Gastrocnemius medialis (tissue), 4 donors: ENCODE measurements at regions not wholly inside any gene's neighbourhood (a gene's known extent, or its start where the extent isn't known, plus 50 kb on each side); places are given as distances from the start of the nearest gene placed in this dataset.

Source experiments
- ATAC-seq, 2 donors: fragments of 150-250 bp; one replicate each; pipeline ENCODE4 v1.9.1; 2016
- DNase-seq, 2 donors: peaks; one replicate each; pipeline ENCODE4 v3.0.0-alpha.2; 2019
- H3K27ac ChIP-seq, 4 donors: fragments of 200-600 bp; sonication (generic); 1 replicate in 1 of 4; 2 replicates in 3 of 4; pipeline ENCODE4 v1.5.1; 2016 to 2018; ENCODE audit warnings: mild to moderate bottlenecking in 2 of 4, moderate library complexity in 1 of 4
- H3K27me3 ChIP-seq, 3 donors: fragments of 200-600 bp; sonication (generic) in 2 of 3; 1 replicate in 1 of 3; 2 replicates in 2 of 3; pipeline versions ENCODE4 v1.5.1 to v1.6.0; 2016 to 2019; ENCODE audit warnings: mild to moderate bottlenecking in 1 of 3, moderate library complexity in 1 of 3
- H3K36me3 ChIP-seq, 2 donors: fragments of 200-600 bp; sonication (generic) in 1 of 2; one replicate each; pipeline ENCODE4 v1.5.1; 2017 to 2018
- H3K4me1 ChIP-seq, 2 donors: fragments of 200-600 bp; sonication (generic) in 1 of 2; one replicate each; pipeline ENCODE4 v1.5.1; 2016 to 2017; ENCODE audit warnings: mild to moderate bottlenecking in 2 of 2
- H3K4me3 ChIP-seq, 4 donors: fragments of 200-600 bp; sonication (generic) in 3 of 4; 1 replicate in 1 of 4; 2 replicates in 3 of 4; pipeline ENCODE4 v1.5.1; 2016 to 2019; ENCODE audit warnings: mild to moderate bottlenecking in 2 of 4
- H3K9me3 ChIP-seq, 3 donors: fragments of 200-600 bp; sonication (generic) in 2 of 3; 1 replicate in 1 of 3; 2 replicates in 2 of 3; pipeline ENCODE4 v1.5.1; 2016 to 2019
- POLR2A ChIP-seq, 2 donors: fragments of 450-650 bp; IDR thresholded peaks; one replicate each; pipeline ENCODE4 v1.6.1; 2017; ENCODE audit warnings: antibody characterized with exemption in 2 of 2, mild to moderate bottlenecking in 2 of 2, moderate library complexity in 2 of 2
- in situ Hi-C, 4 donors: fragments of 200-750 bp; cut with MboI; loops; one replicate each; pipeline versions ENCODE4 v1.15.0 to v1.8.0; 2017; ENCODE audit warnings: low sequenced_read_pairs in 4 of 4
- intact Hi-C: fragments of 100-400 bp; cut with DNase I; formaldehyde crosslinking; loops from one replicate; pipeline ENCODE4 v1.15.1; 2023; ENCODE audit warnings: low total_unique reads
- TF ChIP-seq, protein P1 (sequence below), 5 experiments: fragments of 450-650 bp in 3 of 5; fragments of 200-600 bp in 2 of 5; sonication (generic) in 2 of 5; IDR thresholded peaks in 4 of 5; conservative IDR thresholded peaks in 1 of 5; 1 replicate in 4 of 5; 2 replicates in 1 of 5; pipeline ENCODE4 v1.5.1; 2016 to 2019; ENCODE audit warnings: antibody characterized with exemption in 5 of 5, mild to moderate bottlenecking in 3 of 5, moderate library complexity in 3 of 5

GRCh38 chr13:89740994-89741685, 1606.3 kb upstream of the MIR17HG start:
- Histone ChIP-seq H3K36me3 (no peaks in the 10 kb centered on the region), H3K9me3 (no peaks in the 10 kb centered on the region), H3K4me1 (no peaks in the 10 kb centered on the region), H3K4me3 (no peak overlapping the region), H3K27ac (no peak overlapping the region), H3K27me3 (no peaks in the 10 kb centered on the region)
- ATAC-seq: no peak
- TF ChIP-seq, protein P1, sequence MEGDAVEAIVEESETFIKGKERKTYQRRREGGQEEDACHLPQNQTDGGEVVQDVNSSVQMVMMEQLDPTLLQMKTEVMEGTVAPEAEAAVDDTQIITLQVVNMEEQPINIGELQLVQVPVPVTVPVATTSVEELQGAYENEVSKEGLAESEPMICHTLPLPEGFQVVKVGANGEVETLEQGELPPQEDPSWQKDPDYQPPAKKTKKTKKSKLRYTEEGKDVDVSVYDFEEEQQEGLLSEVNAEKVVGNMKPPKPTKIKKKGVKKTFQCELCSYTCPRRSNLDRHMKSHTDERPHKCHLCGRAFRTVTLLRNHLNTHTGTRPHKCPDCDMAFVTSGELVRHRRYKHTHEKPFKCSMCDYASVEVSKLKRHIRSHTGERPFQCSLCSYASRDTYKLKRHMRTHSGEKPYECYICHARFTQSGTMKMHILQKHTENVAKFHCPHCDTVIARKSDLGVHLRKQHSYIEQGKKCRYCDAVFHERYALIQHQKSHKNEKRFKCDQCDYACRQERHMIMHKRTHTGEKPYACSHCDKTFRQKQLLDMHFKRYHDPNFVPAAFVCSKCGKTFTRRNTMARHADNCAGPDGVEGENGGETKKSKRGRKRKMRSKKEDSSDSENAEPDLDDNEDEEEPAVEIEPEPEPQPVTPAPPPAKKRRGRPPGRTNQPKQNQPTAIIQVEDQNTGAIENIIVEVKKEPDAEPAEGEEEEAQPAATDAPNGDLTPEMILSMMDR (IDR thresholded peaks at IDR 0.05 in 4 of 5, conservative IDR thresholded peaks at IDR 0.05 in 1 of 5): no peak
- no peak for TF ChIP-seq POLR2A (IDR thresholded peaks at IDR 0.05)
- intact Hi-C loops (no loop called here), in situ Hi-C loops (no loop called here)
- DNase-seq: no peak

GRCh38 chr13:89746554-89746953, 1600.9 kb upstream of the MIR17HG start:
- in situ Hi-C loops (no loop called here), intact Hi-C loops (no loop called here)
- Histone ChIP-seq H3K4me3 (no peak overlapping the region), H3K27ac (no peak overlapping the region), H3K4me1 (no peaks in the 10 kb centered on the region), H3K36me3 (no peaks in the 10 kb centered on the region), H3K27me3 (no peaks in the 10 kb centered on the region), H3K9me3 (no peaks in the 10 kb centered on the region)
- ATAC-seq (no peak), DNase-seq (no peak)
- no peak for TF ChIP-seq POLR2A (IDR thresholded peaks at IDR 0.05)
- TF ChIP-seq, protein P1 (IDR thresholded peaks at IDR 0.05 in 4 of 5, conservative IDR thresholded peaks at IDR 0.05 in 1 of 5): no peak

DNA sequence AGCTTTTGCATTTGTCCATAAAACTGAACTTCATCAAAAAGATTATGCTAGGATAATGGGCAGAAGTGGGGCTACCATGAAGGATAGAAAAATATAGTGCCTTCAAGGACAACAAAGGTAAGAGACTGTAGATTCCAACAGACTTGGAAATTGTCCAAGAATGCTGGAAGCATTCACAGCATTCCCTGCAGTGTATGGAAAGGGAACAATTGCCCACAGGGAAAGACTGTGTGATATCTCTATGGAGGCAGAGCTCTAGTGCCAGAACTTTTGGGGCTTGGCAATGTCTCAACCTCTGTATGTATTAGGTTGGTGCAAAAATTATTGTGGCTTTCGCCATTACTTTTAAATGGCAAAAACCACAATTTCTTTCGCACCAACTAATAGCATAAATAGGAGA, 1598.8 kb upstream of the MIR17HG start:
- intact Hi-C loops (no loop called here), in situ Hi-C loops (no loop called here)
- Histone ChIP-seq H3K27me3 (no peaks in the 10 kb centered on the region), H3K4me1 (no peaks in the 10 kb centered on the region), H3K4me3 (no peak overlapping the region), H3K9me3 (no peaks in the 10 kb centered on the region), H3K36me3 (no peaks in the 10 kb centered on the region), H3K27ac (no peak overlapping the region)
- DNase-seq (no peak), ATAC-seq (no peak)
- TF ChIP-seq, protein P1 (IDR thresholded peaks at IDR 0.05 in 4 of 5, conservative IDR thresholded peaks at IDR 0.05 in 1 of 5): no peak
- TF ChIP-seq POLR2A (IDR thresholded peaks at IDR 0.05): no peak

- no peaks in the 10 kb centered on the region for H3K36me3 ChIP-seq
- no peaks in the 10 kb centered on the region for H3K4me1 ChIP-seq
- no peak overlapping the region for H3K27ac ChIP-seq
- no peaks in the 10 kb centered on the region for H3K27me3 ChIP-seq
- ATAC-seq (no peak), DNase-seq (no peak)
- intact Hi-C loops (no loop called here), in situ Hi-C loops (no loop called here)
- no peak for TF ChIP-seq POLR2A (IDR thresholded peaks at IDR 0.05)
- TF ChIP-seq, protein P1 (IDR thresholded peaks at IDR 0.05 in 4 of 5, conservative IDR thresholded peaks at IDR 0.05 in 1 of 5): no peak
- H3K9me3 ChIP-seq: no peaks in the 10 kb centered on the region
- H3K4me3 ChIP-seq: no peak overlapping the region
Measured at GRCh38 chr13:89749888-89750287, 1597.6 kb upstream of the MIR17HG start.

- Histone ChIP-seq H3K4me3 (no peak overlapping the region), H3K36me3 (no peaks in the 10 kb centered on the region), H3K27ac (no peak overlapping the region), H3K4me1 (no peaks in the 10 kb centered on the region), H3K27me3 (no peaks in the 10 kb centered on the region), H3K9me3 (no peaks in the 10 kb centered on the region)
- intact Hi-C loops: no loop called here
- in situ Hi-C loops: no loop called here
- TF ChIP-seq, protein P1 (IDR thresholded peaks at IDR 0.05 in 4 of 5, conservative IDR thresholded peaks at IDR 0.05 in 1 of 5): no peak
- no peak for TF ChIP-seq POLR2A (IDR thresholded peaks at IDR 0.05)
- DNase-seq: no peak
- ATAC-seq: no peak
Measured at GRCh38 chr13:89750371-89750770, 1597.1 kb upstream of the MIR17HG start.
